ENCODE measurements at regions not wholly inside any gene's neighbourhood (a gene's known extent, or its start where the extent isn't known, plus 50 kb on each side); places are given as distances from the start of the nearest gene placed in this dataset.

- no peak overlapping the region for H3K4me3 ChIP-seq (ENCODE audit: low read depth, low read length)
- no peak for TF ChIP-seq CTCF (IDR thresholded peaks at IDR 0.05; ENCODE audit: low read depth, low read length)
These were observed 334.9 kb downstream of the SNAPC1 start for GRCh38 chr14:62097072-62097471.

GRCh38 chr14:62097824-62098223, 335.6 kb downstream of the SNAPC1 start:
- no peak for TF ChIP-seq CTCF (IDR thresholded peaks at IDR 0.05; ENCODE audit: low read depth, low read length)
- no peak overlapping the region for H3K4me3 ChIP-seq (ENCODE audit: low read depth, low read length)

DNA sequence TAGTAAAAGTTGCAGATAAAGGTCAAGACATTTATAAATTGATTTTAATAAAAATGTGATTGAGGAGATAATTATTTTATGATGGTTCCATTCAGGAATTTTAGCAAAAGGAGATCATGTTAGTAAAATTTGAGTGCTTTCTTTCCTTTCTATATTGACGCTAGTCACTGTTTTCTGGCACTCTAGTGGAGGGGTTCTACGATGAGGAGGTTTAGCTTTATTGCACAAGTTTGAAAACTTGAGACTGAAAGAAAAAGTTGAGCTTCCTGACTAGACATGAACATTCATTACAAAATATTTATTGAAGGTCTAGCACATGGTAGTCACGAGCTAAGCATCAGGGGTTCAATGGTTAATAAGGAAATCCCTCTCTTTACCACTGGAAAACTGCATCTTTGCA, 336.1 kb downstream of the SNAPC1 start:
- no peak overlapping the region for H3K4me3 ChIP-seq (ENCODE audit: low read depth, low read length)
- TF ChIP-seq CTCF (IDR thresholded peaks at IDR 0.05; ENCODE audit: low read depth, low read length), result no peak

- no peak overlapping the region for H3K4me3 ChIP-seq (ENCODE audit: low read depth, low read length)
- TF ChIP-seq CTCF (IDR thresholded peaks at IDR 0.05; ENCODE audit: low read depth, low read length), result no peak
These were observed 336.9 kb downstream of the SNAPC1 start for GRCh38 chr14:62099091-62099490.

- H3K4me3 ChIP-seq (ENCODE audit: low read depth, low read length), result no peak overlapping the region
- no peak for TF ChIP-seq CTCF (IDR thresholded peaks at IDR 0.05; ENCODE audit: low read depth, low read length)
These were observed 339.0 kb downstream of the SNAPC1 start for GRCh38 chr14:62101189-62101588.

- H3K4me3 ChIP-seq (ENCODE audit: low read depth, low read length), result no peak overlapping the region
- TF ChIP-seq CTCF (IDR thresholded peaks at IDR 0.05; ENCODE audit: low read depth, low read length), result no peak
These were observed 339.6 kb downstream of the SNAPC1 start for GRCh38 chr14:62101673-62102348.

- no peak for TF ChIP-seq CTCF (IDR thresholded peaks at IDR 0.05; ENCODE audit: low read depth, low read length)
- no peak overlapping the region for H3K4me3 ChIP-seq (ENCODE audit: low read depth, low read length)
These were observed 340.1 kb downstream of the SNAPC1 start for GRCh38 chr14:62102349-62102725.
